NCI-H1092 (cell line): ENCODE measurements at regions not wholly inside any gene's neighbourhood (a gene's known extent, or its start where the extent isn't known, plus 50 kb on each side); places are given as distances from the start of the nearest gene placed in this dataset.

Experiments used
- DNase-seq: peaks from one replicate; lab custom pipeline; 2025; lab: John Stamatoyannopoulos, UW

- no peak for DNase-seq
Observed at GRCh38 chr10:10778959-10779358, 238.7 kb upstream of the CELF2 start.

GRCh38 chr10:10779511-10779910, 238.2 kb upstream of the CELF2 start:
- no peak for DNase-seq

- no peak for DNase-seq
Observed at GRCh38 chr10:10780746-10781145, 236.9 kb upstream of the CELF2 start.

GRCh38 chr10:10782603-10783002, 235.1 kb upstream of the CELF2 start:
- no peak for DNase-seq

GRCh38 chr10:10785627-10786026, 232.0 kb upstream of the CELF2 start:
- DNase-seq: no peak

- no peak for DNase-seq
Observed at GRCh38 chr10:10786109-10787090, 231.3 kb upstream of the CELF2 start.

GRCh38 chr10:10787586-10787985, 230.1 kb upstream of the CELF2 start:
- no peak for DNase-seq

- no peak for DNase-seq
Observed at GRCh38 chr10:10788761-10789160, 228.9 kb upstream of the CELF2 start.

GRCh38 chr10:10791869-10792268, 225.8 kb upstream of the CELF2 start:
- DNase-seq: no peak

GRCh38 chr10:10792681-10793080, 225.0 kb upstream of the CELF2 start:
- DNase-seq: no peak

GRCh38 chr10:10794046-10794445, 223.6 kb upstream of the CELF2 start:
- DNase-seq: no peak

GRCh38 chr10:10794791-10795191, 222.9 kb upstream of the CELF2 start:
- DNase-seq: no peak

- DNase-seq: no peak
Observed at GRCh38 chr10:10796061-10796773, 221.5 kb upstream of the CELF2 start.

GRCh38 chr10:10796774-10797415, 220.8 kb upstream of the CELF2 start:
- no peak for DNase-seq

- no peak for DNase-seq
Observed at GRCh38 chr10:10797513-10797912, 220.2 kb upstream of the CELF2 start.

- no peak for DNase-seq
Observed at GRCh38 chr10:10798102-10798863, 219.4 kb upstream of the CELF2 start.

- no peak for DNase-seq
Observed at GRCh38 chr10:10798864-10799192, 218.8 kb upstream of the CELF2 start.

GRCh38 chr10:10800961-10801360, 216.7 kb upstream of the CELF2 start:
- no peak for DNase-seq

- DNase-seq: no peak
Observed at GRCh38 chr10:10803278-10803677, 214.4 kb upstream of the CELF2 start.

- no peak for DNase-seq
Observed at GRCh38 chr10:10804061-10804460, 213.6 kb upstream of the CELF2 start.

- DNase-seq: no peak
Observed at GRCh38 chr10:10804998-10805740, 212.5 kb upstream of the CELF2 start.
